Raji (cell line): ENCODE measurements at regions not wholly inside any gene's neighbourhood (a gene's known extent, or its start where the extent isn't known, plus 50 kb on each side); places are given as distances from the start of the nearest gene placed in this dataset.

Experiments used
- POLR2A ChIP-seq: IDR thresholded peaks from 2 replicates; pipeline ENCODE4 v1.6.1; 2011; ENCODE audit warnings: low read depth, low read length, control low read depth; ENCODE audit not compliant: insufficient read depth

GRCh38 chr21:23789864-23790263 lies 1817.4 kb downstream of the MRPL39 start:
- no peak for TF ChIP-seq POLR2A

- TF ChIP-seq POLR2A, result no peak
These were observed 1827.0 kb downstream of the MRPL39 start for GRCh38 chr21:23780326-23780725.

- no peak for TF ChIP-seq POLR2A
These were observed 1863.5 kb downstream of the MRPL39 start for GRCh38 chr21:23743821-23744220.

- no peak for TF ChIP-seq POLR2A
These were observed 1866.8 kb downstream of the MRPL39 start for GRCh38 chr21:23740463-23740862.

GRCh38 chr21:23732776-23733175 lies 1874.5 kb downstream of the MRPL39 start:
- TF ChIP-seq POLR2A, result no peak

GRCh38 chr21:23729331-23729730 lies 1878.0 kb downstream of the MRPL39 start:
- TF ChIP-seq POLR2A, result no peak

- no peak for TF ChIP-seq POLR2A
These were observed 1881.7 kb downstream of the MRPL39 start for GRCh38 chr21:23725576-23725975.

GRCh38 chr21:23718446-23719285 lies 1888.6 kb downstream of the MRPL39 start:
- TF ChIP-seq POLR2A, result no peak

- no peak for TF ChIP-seq POLR2A
These were observed 1895.1 kb downstream of the MRPL39 start for GRCh38 chr21:23712166-23712565.

- TF ChIP-seq POLR2A, result no peak
These were observed 1900.8 kb downstream of the MRPL39 start for GRCh38 chr21:23706431-23706830.

GRCh38 chr21:23699402-23699801 lies 1907.9 kb downstream of the MRPL39 start:
- no peak for TF ChIP-seq POLR2A

GRCh38 chr21:23698619-23699018 lies 1908.7 kb downstream of the MRPL39 start:
- no peak for TF ChIP-seq POLR2A

- TF ChIP-seq POLR2A, result no peak
These were observed 1911.8 kb downstream of the MRPL39 start for GRCh38 chr21:23695443-23695842.

GRCh38 chr21:23694390-23694789 lies 1912.9 kb downstream of the MRPL39 start:
- no peak for TF ChIP-seq POLR2A

- TF ChIP-seq POLR2A, result no peak
These were observed 1917.0 kb downstream of the MRPL39 start for GRCh38 chr21:23690316-23690715.

- no peak for TF ChIP-seq POLR2A
These were observed 1920.4 kb downstream of the MRPL39 start for GRCh38 chr21:23686737-23687523.
